Lower leg skin (tissue), 4 donors: ENCODE measurements at regions not wholly inside any gene's neighbourhood (a gene's known extent, or its start where the extent isn't known, plus 50 kb on each side); places are given as distances from the start of the nearest gene placed in this dataset.

Source experiments
- DNase-seq, 2 donors: peaks; one replicate each; pipeline ENCODE4 v3.0.0-alpha.2; 2019; ENCODE audit warnings: low spot score in 2 of 2
- H3K4me3 ChIP-seq: fragments of 200-600 bp; sonication (generic); 2 replicates; pipeline ENCODE4 v1.5.1; 2017; ENCODE audit warnings: mild to moderate bottlenecking, low read depth; ENCODE audit not compliant: poor library complexity, severe bottlenecking
- POLR2A ChIP-seq, 2 donors: fragments of 450-650 bp; IDR thresholded peaks; one replicate each; pipeline ENCODE4 v1.6.1; 2016 to 2017; ENCODE audit warnings: antibody characterized with exemption in 2 of 2, mild to moderate bottlenecking in 1 of 2, moderate library complexity in 1 of 2
- WGBS, 2 donors: methylation state at CpG; one replicate each; pipeline ENCODE4 v1.1.5; 2018; 5-methylcytosine and 5-hydroxymethylcytosine counted together
- intact Hi-C: fragments of 100-400 bp; cut with DNase I; formaldehyde crosslinking; loops from one replicate; pipeline ENCODE4 v1.15.0; 2023; ENCODE audit warnings: low total_unique reads
- TF ChIP-seq, protein P1 (sequence below), 3 donors: fragments of 450-650 bp; IDR thresholded peaks; one replicate each; pipeline ENCODE4 v1.5.1; 2016; ENCODE audit warnings: antibody characterized with exemption in 3 of 3, mild to moderate bottlenecking in 3 of 3, moderate library complexity in 2 of 3

DNA sequence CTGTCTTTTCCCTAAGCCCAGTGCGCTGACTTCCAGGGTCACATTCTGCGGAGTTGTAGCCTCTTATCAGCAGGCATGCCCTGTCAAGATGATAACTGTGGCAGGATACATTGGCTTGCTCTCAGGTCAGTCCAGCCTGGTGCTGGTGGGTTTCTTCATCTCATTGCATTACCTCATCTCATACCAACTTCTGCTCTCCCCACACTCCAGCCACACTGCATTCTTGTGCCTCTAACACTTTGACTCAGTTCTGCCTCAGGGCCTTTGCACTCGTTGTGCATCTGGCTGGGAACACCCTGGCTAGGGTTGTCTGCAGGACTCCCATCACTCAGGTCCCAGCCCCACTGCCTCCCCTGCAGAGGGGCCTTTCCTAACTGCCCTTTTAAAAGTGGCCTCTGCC, 110.3 kb upstream of the BACH2 start:
- no peak for DNase-seq
- WGBS, 2 donors = 68 to 76% methylated on average over 3 of the region's 3 CpGs
- intact Hi-C loops = no loop called here
- no peak overlapping the region for H3K4me3 ChIP-seq
- TF ChIP-seq POLR2A (IDR thresholded peaks at IDR 0.05) = no peak

DNA sequence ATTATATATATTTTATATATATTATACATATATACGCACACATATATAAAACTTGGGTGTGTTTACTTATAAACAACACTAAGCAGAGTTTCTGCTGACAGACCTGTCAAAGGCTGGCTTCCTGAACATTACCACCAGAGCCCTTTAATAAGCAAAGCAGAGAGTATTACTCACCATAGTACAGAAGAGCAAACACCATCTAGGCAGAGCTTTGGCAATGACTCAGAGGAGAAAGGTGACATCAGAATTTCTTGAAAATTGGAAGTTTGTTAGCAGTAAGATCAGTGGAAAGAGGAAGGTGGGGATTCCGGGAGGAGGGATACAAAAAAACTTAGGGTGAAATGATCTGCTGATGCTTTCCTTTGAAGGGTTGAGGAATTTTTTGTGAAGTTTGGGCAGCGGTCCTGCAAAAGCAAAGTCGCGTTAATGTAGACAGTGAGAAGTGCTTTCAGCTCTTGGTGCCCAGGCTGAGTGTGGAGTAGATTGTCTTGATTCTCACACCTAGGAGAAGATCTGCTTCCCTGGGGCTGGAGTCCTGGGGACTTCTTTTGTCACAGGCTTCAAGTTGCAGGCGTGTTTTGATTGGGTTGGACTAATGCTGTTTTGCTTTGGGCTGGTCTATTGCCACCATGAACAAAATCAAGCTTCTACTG, 109.6 kb upstream of the BACH2 start:
- DNase-seq = no peak

DNA sequence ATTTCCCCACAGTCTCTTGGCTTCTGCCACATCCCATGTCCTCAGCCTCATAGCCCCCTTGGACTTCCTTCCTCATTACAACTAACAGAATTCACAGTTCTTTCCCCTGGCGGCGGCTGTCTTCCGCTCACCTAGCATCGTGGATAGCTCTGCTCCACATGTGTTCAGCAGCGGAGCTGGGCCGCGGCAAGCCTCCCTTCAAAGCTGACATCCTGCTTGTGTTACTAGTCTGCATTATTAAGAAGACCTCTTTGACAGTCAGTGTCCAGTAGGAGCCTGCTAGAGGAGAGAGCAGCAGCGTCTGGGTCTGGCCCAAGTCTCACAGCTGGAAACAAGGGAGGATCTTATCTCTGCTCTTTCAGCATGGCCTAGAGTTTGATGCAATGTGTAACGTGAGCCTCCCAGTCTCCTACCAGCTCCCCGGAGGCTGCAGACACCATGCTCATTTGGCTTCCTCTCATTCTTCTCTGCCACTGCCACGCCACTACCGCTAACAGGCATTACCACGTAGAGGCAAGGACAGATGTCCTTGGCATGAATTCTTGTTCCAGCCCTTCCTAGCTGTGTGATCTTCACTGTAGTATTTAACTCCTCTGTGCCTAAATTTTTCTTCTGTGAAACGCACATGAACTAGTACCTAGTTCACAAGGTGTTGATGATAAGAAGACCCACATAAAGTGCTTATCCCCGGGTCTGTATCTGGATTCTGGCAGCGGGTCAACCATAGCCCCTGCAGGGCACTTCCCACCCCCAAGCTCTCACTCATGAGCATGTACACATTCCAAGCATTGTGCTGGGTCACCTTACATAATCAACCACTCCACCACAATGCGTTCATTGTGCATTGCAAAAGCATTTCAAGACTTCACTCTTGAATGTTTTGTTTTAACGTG, 107.1 kb upstream of the BACH2 start:
- DNase-seq = no peak
- WGBS, 2 donors = 46 to 58% methylated on average over 18 of the region's 18 CpGs
- intact Hi-C loops = no loop called here
- TF ChIP-seq POLR2A (IDR thresholded peaks at IDR 0.05) = no peak
- TF ChIP-seq, protein P1, sequence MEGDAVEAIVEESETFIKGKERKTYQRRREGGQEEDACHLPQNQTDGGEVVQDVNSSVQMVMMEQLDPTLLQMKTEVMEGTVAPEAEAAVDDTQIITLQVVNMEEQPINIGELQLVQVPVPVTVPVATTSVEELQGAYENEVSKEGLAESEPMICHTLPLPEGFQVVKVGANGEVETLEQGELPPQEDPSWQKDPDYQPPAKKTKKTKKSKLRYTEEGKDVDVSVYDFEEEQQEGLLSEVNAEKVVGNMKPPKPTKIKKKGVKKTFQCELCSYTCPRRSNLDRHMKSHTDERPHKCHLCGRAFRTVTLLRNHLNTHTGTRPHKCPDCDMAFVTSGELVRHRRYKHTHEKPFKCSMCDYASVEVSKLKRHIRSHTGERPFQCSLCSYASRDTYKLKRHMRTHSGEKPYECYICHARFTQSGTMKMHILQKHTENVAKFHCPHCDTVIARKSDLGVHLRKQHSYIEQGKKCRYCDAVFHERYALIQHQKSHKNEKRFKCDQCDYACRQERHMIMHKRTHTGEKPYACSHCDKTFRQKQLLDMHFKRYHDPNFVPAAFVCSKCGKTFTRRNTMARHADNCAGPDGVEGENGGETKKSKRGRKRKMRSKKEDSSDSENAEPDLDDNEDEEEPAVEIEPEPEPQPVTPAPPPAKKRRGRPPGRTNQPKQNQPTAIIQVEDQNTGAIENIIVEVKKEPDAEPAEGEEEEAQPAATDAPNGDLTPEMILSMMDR (IDR thresholded peaks at IDR 0.05) = no peak
- no peak overlapping the region for H3K4me3 ChIP-seq

More for the DNA sequence above, 109.6 kb upstream of the BACH2 start:
- intact Hi-C loops = no loop called here
- WGBS, 2 donors = 88 to 89% methylated on average over 6 of the region's 6 CpGs
- no peak overlapping the region for H3K4me3 ChIP-seq
- TF ChIP-seq, protein P1 (IDR thresholded peaks at IDR 0.05) = no peak
- no peak for TF ChIP-seq POLR2A (IDR thresholded peaks at IDR 0.05)

DNA sequence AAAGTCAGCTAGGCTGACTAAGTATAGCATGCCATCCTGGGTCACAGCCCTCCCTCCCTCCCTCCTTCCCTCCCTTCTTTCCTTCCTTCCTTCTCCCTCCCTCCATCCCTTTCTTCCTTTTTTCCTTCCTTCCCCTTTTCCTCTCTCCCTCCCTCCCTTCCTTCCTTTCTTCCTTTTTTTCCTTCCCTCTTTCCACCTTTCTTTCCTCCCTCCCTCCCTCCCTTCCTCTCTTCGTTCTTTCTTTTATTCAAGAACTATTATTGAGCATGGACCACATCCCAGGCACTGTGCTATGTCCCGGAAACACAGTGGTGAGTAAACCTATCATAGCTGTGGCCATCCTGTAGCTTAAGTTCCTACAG, 106.2 kb upstream of the BACH2 start:
- no peak for TF ChIP-seq POLR2A (IDR thresholded peaks at IDR 0.05)
- TF ChIP-seq, protein P1 (IDR thresholded peaks at IDR 0.05) = no peak
- no peak overlapping the region for H3K4me3 ChIP-seq
- 79 to 86% methylated on average over 2 of the region's 2 CpGs for WGBS, 2 donors
- no peak for DNase-seq
- intact Hi-C loops = no loop called here

DNA sequence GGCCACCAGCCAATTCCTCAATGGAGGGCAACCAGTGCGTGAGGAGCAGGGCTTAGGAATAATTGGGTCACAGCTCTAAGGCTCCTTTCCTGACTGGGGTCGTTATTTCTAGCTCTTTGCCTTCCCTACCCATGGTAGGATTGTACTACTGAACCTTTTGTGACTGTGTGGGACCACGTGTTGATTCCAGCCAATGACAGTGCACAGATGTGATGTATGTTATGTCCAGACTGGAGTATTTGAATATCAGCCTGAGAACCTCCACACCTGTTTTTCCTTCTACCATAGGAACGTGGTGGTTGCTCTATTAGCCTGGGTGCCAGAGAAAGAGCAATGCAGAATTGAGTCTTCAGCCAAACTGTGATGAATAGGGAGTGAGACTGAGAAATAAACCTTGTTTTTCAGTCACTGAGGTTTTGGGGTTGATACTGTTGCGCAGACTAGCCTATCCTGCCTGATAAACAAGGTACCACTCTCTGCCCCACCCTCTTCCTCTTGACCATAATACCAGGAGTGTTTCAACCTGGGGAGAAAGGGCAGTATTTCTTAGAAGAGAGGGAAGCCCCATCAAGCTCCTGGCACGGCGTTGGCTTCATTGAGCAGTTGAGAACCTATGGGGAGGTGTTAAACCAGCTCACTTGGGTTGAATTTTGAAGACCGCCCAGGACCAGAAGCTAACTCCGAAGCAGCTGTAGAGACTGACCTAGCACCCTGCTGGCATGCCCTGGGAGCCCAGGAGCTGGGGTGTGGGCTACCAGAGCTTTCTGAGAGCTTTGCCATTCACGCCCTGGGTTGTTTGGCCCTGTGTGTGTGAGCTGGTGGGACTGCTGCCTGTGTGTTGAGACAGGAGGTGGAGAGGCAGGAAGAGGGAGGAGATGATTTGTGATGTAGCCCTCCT, 105.5 kb upstream of the BACH2 start:
- TF ChIP-seq, protein P1 (IDR thresholded peaks at IDR 0.05) = no peak
- no peak for TF ChIP-seq POLR2A (IDR thresholded peaks at IDR 0.05)
- intact Hi-C loops = no loop called here
- no peak overlapping the region for H3K4me3 ChIP-seq
- 80 to 92% methylated on average over 10 of the region's 10 CpGs for WGBS, 2 donors
- DNase-seq = no peak

DNA sequence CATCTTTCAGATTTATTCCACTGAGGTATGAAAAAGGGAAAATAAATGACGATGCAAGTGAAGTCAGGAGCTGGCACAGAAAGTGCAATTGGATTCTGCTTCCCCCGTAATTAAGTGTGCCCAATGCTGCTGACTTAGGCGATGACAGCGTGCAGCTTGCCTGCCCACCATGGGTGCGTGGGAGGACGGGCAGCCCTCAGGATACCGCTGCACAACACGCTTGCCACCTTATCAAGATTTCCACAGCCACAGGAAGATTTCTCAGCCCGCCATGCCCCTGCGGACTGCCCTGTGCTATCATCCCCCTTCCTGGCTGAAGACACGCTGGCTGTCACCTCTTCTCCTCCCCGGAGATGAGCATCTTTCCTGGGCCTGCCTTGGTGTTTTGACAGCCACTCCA, 103.3 kb upstream of the BACH2 start:
- no peak for TF ChIP-seq POLR2A (IDR thresholded peaks at IDR 0.05)
- TF ChIP-seq, protein P1 (IDR thresholded peaks at IDR 0.05) = no peak
- H3K4me3 ChIP-seq = no peak overlapping the region
- intact Hi-C loops = no loop called here
- DNase-seq = no peak
- WGBS, 2 donors = 83 to 93% methylated on average over 12 of the region's 12 CpGs
